ENCODE measurements at regions not wholly inside any gene's neighbourhood (a gene's known extent, or its start where the extent isn't known, plus 50 kb on each side); places are given as distances from the start of the nearest gene placed in this dataset.
"Not testable (repeated sequence)": the region's sequence is repeated elsewhere in the genome, so short reads cannot be mapped to it uniquely, and the experiment has no call there.

DNA sequence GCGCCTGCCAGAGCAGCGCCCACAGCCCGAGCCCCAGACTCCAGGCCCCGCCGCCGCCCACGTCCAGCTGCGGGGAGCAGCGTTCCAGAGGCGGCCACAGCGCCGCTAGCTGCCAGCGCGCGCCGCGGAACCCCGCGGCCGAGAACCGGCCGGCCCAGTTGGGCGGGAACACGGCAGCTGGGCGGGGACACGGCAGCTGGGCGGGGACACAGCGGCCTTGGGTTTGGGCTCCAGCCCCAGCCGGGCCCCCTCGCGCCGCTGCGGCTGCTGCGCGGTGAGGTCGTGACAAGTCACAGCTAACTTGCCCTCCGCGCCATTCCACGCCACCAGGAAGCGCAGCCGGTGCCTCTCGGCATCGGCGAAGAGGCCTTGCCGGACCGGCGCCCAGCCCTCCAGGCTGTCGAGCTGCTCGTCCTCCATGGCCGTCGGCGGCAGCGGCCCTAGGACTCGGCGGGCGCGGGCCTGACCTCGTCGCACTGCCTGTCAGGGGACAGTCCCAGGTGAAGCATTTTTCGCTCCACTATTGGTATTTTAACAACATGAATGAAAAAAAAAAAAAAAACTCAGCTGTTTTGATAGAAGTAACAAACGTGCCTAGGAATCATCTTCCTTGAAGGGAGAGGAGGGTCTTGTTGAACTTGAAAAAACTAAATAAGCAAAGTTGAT lies 56.6 kb upstream of the GOLGA8N start:
- DNase-seq (ENCODE audit: low read depth in 3 of 3): peak; percentile 3 to 40 (median 5)

DNA sequence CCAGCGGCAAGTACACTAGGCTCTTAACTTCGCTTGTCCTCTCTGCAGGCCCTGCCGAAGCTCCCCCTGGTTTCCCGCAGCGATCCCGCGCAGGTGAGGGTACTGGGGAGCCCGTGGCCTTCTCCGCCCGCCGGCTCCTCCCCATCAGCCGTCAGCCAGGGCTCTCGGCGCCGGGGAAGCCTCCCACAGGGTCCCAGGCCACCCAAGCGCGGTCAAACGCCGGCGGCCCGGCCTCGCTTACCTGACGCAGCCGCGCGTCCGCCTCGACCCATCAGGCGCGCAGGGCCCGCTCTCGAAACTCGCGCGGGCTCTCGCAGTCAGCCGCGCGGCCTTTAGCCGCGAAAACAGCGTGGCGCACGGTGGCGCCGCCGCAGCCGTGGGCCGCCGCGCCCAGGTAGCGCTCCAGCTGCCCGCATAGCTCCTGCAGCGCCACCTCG lies 57.2 kb upstream of the GOLGA8N start:
- DNase-seq (ENCODE audit: low read depth in 3 of 3): not testable (repeated sequence)

DNA sequence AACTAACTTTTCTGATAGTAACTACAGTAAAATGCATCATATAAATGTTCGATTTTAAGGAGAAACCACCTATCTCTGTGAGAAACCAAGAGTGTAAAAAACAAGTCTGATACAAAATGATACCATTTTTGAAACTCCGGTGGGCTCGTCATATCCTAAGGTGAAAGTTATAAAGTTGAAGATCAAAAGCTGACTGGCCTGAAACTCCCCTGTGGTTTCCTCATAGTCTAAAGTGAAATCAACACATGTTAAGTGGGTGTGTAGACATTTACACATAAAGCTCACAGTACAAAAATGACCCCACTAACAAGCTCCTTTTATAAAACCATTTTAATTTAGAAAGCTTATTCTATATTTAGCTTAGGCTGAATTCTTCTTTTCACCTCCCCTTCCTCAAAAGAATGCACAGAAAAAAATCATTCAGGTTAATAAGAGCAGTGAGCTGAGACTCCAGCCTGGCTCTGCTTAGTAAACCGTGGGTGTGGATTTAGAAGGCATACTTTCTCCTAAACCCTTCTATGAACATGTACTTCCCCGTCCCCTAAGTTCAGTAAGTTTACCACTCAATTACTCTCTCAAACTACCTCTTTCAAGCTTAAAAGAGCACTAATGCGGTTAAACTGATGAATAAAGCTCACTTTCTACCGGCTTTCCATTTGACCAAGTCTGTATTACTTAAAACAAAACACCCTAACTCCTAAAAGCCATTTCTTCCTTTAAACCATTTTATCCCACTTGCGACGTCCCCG lies 57.9 kb upstream of the GOLGA8N start:
- DNase-seq (ENCODE audit: low read depth in 3 of 3): not testable (repeated sequence)

DNA sequence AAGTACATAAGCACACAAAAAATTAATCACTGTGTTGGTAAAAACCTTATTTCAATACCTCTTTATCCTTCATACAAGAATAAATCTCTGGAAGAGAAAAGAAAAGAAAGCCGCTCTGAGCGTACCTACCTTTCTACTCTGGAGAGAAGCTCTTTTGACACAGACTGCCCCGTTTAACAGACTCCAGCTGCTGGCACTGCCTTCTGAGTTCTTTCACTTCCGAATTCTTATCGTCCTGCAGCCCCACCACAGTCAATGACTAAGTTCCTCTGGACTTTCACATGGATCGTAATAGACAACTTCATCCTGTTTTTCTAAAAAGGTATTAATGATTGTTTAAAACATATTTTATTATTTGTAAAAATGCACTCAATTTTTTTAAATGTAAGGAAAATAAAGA lies 67.5 kb upstream of the GOLGA8O start:
- DNase-seq (ENCODE audit: low read depth in 3 of 3): not testable (repeated sequence)

DNA sequence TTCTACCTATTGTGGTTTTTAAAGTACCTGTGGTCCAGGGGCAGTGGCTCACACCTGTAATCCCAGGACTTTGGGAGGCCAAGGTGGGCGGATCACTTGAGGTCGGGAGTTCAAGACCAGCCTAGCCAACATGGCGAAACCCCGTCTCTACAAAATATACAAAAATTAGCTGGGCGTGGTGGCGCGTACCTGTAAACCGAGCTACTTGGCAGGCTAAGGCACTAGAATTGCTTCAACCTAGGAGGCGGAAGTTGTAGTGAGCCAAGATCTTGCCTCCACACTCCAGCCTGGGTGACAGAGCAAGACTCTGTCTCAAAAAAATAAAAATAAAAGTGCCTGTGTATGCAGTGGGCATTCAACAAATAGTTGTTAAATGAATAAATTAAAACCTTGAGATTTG lies 67.0 kb upstream of the GOLGA8O start:
- DNase-seq (ENCODE audit: low read depth in 3 of 3): not testable (repeated sequence)

DNA sequence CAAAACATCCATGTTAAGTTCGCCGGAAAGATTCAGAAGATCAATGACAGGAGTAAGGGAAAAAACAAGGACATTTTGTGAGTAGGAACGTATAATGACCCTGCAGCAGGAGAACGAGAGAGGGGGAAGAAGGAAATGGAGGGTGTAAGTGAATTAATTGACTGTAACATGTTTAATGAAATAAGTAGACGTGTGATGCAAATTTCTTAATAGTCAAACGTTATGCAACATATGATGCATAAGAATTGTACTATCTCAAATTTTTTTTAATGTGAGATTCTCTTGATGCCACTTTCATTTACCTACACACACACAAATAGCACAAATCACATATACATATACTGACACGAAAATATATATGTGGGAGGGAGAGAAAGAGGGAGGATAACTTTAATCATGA lies 63.5 kb upstream of the GOLGA8O start:
- not testable (repeated sequence) for DNase-seq (ENCODE audit: low read depth in 3 of 3)

DNA sequence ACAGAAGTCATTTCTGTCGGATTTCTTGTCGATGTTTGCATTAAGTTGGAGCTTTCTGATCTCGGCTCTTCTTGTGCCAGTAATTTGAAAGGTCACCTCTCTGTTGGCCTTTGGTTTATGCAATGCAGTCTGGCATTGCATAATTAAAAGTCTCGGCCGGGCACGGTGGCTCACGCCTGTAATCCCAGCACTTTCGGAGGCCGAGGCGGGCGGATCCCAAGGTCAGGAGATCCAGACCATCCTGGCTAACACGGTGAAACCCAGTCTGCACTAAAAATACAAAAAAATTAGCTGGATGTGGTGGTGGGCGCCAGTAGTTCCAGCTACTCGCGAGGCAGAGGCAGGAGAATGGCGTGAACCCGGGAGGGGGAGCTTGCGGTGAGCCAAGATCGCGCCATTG lies 62.6 kb upstream of the GOLGA8O start:
- DNase-seq (ENCODE audit: low read depth in 3 of 3): not testable (repeated sequence)

DNA sequence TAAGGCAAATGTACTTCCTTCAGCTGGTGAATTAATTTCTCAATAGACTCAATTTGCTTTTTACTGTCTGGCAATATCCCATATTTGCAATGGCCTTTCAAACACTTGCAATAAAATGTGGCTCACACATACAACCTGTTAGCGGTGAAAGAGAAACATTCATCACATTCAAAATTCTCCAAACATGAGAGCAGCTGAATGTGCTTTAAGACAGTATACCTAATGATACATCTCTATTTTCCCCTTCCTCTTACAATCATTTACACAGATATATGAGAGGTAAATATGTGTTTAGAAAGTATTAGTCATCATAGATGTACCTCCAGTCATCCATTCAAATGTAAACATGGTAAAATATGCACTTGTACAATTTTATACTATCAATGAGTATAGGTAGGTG lies 61.5 kb upstream of the GOLGA8O start:
- not testable (repeated sequence) for DNase-seq (ENCODE audit: low read depth in 3 of 3)

DNA sequence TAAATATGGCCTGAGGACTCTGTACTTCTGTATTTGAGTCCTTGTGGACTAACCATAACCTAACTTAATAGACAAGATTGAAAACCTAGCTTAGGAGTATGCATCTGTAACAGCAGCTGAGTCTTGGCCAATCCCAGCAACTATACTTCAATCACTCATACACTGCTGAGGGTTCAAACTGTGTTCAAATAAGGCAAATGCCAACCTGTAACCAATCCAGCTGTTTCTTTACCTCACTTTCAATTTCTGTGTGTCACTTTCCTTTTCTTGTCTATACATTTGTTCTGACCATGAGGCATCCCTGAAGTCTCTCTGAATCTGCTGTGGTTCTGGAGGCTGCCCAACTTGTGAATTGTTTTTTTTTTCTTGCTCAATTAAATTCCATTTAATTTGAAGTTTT lies 57.9 kb upstream of the GOLGA8O start:
- not testable (repeated sequence) for DNase-seq (ENCODE audit: low read depth in 3 of 3)

DNA sequence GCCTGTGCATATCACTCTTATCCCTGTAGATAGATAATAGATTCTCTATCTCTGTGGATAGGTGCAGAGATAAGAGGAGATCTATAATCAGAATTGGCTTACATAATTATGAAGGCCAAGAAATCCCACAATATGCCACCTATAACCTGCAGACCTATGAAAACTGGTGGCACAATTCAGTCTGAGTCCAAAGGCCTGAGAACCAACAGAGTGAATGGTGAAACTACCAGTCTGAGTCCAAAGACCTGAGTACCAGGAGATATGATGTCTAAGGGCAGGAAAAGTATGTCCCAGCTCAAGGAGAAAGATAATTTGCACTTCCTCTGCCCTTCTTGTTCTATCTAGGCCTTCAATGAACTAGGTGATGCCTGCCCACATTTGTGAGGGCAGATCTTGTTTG lies 54.6 kb upstream of the GOLGA8O start:
- DNase-seq (ENCODE audit: low read depth in 3 of 3): not testable (repeated sequence)

DNA sequence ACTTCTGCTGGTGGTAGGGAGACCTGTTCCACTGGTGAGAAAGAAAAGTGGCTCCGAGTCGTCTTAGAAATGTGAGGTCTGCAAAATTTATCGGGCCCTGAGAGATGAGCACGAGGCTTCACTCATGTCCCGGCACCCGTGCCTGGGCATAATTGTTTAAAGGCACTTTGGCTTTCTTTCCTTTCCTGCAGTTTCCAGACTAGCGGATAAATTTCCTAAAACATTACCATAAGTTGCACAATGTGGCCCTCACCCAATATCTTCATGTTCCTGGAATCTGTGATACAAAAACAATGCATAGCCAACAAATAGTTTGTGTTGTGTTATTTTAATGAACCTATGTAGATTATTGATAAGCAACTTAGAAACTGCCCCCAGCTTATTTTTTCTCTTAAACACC lies 52.6 kb upstream of the GOLGA8O start:
- not testable (repeated sequence) for DNase-seq (ENCODE audit: low read depth in 3 of 3)

DNA sequence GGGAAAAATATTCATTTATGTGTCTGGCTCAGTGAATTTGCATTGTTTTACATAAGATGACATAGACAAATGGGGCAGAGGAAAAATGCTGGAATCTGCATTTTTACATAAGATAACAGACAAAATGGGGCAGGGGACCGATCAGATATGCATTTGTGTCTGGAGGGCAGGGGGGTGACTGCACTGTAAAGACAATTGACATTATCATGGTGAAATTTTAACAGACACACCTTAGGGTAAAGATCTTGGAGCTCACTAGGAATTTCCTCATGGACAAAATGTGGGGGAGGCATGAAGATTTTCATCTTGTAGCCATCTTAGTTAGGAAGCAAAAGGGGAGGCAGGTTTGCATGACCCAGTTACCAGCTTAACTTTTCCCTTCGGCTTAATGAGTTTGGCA lies 51.4 kb upstream of the GOLGA8O start:
- not testable (repeated sequence) for DNase-seq (ENCODE audit: low read depth in 3 of 3)

DNA sequence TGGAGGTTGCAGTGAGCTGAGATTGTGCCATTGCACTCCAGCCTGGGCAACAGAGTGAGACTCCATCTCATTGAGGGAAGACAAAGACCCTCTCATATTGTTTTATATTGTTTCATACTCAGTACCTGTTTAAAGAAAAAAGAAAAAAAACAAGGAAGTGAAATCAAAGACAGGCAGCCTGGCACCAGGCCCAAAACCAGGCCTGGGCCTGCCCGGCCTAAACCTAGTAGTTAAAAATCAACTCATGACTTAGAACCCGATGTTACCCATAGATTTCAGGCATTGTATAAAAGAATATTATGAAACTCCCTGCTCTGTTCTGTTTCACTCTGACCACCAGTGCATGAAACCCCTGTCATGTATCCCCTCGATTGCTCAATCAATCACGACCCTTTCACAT lies 50.2 kb upstream of the GOLGA8O start:
- not testable (repeated sequence) for DNase-seq (ENCODE audit: low read depth in 3 of 3)

All from stimulated activated CD4-positive, alpha-beta T cell treated with anti-CD3 and anti-CD28 coated beads, TNF-alpha, amount 100 ng/mL, for 24 hours (primary cell).